A549 (cell line): ENCODE measurements at regions not wholly inside any gene's neighbourhood (a gene's known extent, or its start where the extent isn't known, plus 50 kb on each side); places are given as distances from the start of the nearest gene placed in this dataset.

Experiments used
- BHLHE40 ChIP-seq: IDR thresholded peaks from 2 replicates; pipeline ENCODE4 v1.6.1; 2012; ENCODE audit warnings: low read depth, low read length, inconsistent platforms
- CTCF ChIP-seq: fragments of >200 bp; sonication (Bioruptor Twin); formaldehyde crosslinking; IDR thresholded peaks from 3 replicates; pipeline ENCODE4 v1.5.1; 2016
- JUNB ChIP-seq: fragments of >200 bp; sonication (Bioruptor Twin); formaldehyde crosslinking; IDR thresholded peaks from 2 replicates; pipeline ENCODE4 v1.6.1; 2016
- TF ChIP-seq, protein P1 (sequence below): IDR thresholded peaks from 2 replicates; pipeline ENCODE4 v1.6.1; 2012
- TF ChIP-seq, protein P2 (sequence below): fragments of 200-600 bp; sonication (generic); IDR thresholded peaks from 2 replicates; pipeline ENCODE4 v1.6.1; 2016; ENCODE audit warnings: antibody characterized with exemption, mild to moderate bottlenecking, moderate library complexity

GRCh38 chr9:113650207-113651131, 186.9 kb downstream of the RGS3 start:
- TF ChIP-seq JUNB (no peak), BHLHE40 (no peak), CTCF (no peak)
- TF ChIP-seq, protein P1, sequence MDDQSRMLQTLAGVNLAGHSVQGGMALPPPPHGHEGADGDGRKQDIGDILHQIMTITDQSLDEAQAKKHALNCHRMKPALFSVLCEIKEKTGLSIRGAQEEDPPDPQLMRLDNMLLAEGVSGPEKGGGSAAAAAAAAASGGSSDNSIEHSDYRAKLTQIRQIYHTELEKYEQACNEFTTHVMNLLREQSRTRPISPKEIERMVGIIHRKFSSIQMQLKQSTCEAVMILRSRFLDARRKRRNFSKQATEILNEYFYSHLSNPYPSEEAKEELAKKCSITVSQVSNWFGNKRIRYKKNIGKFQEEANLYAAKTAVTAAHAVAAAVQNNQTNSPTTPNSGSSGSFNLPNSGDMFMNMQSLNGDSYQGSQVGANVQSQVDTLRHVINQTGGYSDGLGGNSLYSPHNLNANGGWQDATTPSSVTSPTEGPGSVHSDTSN: no peak
- TF ChIP-seq, protein P2, sequence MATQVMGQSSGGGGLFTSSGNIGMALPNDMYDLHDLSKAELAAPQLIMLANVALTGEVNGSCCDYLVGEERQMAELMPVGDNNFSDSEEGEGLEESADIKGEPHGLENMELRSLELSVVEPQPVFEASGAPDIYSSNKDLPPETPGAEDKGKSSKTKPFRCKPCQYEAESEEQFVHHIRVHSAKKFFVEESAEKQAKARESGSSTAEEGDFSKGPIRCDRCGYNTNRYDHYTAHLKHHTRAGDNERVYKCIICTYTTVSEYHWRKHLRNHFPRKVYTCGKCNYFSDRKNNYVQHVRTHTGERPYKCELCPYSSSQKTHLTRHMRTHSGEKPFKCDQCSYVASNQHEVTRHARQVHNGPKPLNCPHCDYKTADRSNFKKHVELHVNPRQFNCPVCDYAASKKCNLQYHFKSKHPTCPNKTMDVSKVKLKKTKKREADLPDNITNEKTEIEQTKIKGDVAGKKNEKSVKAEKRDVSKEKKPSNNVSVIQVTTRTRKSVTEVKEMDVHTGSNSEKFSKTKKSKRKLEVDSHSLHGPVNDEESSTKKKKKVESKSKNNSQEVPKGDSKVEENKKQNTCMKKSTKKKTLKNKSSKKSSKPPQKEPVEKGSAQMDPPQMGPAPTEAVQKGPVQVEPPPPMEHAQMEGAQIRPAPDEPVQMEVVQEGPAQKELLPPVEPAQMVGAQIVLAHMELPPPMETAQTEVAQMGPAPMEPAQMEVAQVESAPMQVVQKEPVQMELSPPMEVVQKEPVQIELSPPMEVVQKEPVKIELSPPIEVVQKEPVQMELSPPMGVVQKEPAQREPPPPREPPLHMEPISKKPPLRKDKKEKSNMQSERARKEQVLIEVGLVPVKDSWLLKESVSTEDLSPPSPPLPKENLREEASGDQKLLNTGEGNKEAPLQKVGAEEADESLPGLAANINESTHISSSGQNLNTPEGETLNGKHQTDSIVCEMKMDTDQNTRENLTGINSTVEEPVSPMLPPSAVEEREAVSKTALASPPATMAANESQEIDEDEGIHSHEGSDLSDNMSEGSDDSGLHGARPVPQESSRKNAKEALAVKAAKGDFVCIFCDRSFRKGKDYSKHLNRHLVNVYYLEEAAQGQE: no peak
